ENCODE measurements at regions not wholly inside any gene's neighbourhood (a gene's known extent, or its start where the extent isn't known, plus 50 kb on each side); places are given as distances from the start of the nearest gene placed in this dataset.

- H3K9me3 ChIP-seq = peaks cover 0 to 5% (median under 1%) of the 10 kb centered on the region in 4 donors
- H3K4me1 ChIP-seq = no peaks in the 10 kb centered on the region
- no peaks in the 10 kb centered on the region for H3K36me3 ChIP-seq
- no peak overlapping the region for H3K4me3 ChIP-seq
- TF ChIP-seq CTCF (IDR thresholded peaks at IDR 0.05) = no peak
- TF ChIP-seq EP300 (IDR thresholded peaks at IDR 0.05) = no peak
- TF ChIP-seq POLR2AphosphoS5 (IDR thresholded peaks at IDR 0.05) = no peak
- TF ChIP-seq POLR2A (IDR thresholded peaks at IDR 0.05) = no peak
- DNase-seq = no peak
- 84 to 95% (median 91%) methylated on average over 2 of the region's 2 CpGs for WGBS, 5 donors
- H3K27ac ChIP-seq = no peak overlapping the region
- intact Hi-C loops (cut with DNase I; ENCODE audit: low total_unique reads) = no loop called here
- H3K27me3 ChIP-seq = no peaks in the 10 kb centered on the region
Observed at GRCh38 chr20:52565614-52566013, 374.0 kb upstream of the ZFP64 start.

- DNase-seq = no peak
- TF ChIP-seq POLR2AphosphoS5 (IDR thresholded peaks at IDR 0.05) (no peak), POLR2A (IDR thresholded peaks at IDR 0.05) (no peak), EP300 (IDR thresholded peaks at IDR 0.05) (no peak), CTCF (IDR thresholded peaks at IDR 0.05) (no peak)
- no peaks in the 10 kb centered on the region for H3K27me3 ChIP-seq
- no peak overlapping the region for H3K4me3 ChIP-seq
- H3K36me3 ChIP-seq = no peaks in the 10 kb centered on the region
- intact Hi-C loops (cut with DNase I; ENCODE audit: low total_unique reads) = no loop called here
- 93 to 97% (median 96%) methylated on average over 4 of the region's 4 CpGs for WGBS, 5 donors
- H3K27ac ChIP-seq = no peak overlapping the region
- H3K9me3 ChIP-seq = peaks cover 0 to 15% (median 9%) of the 10 kb centered on the region in 4 donors
- H3K4me1 ChIP-seq = no peaks in the 10 kb centered on the region
Observed at GRCh38 chr20:52564594-52564993, 373.0 kb upstream of the ZFP64 start.

GRCh38 chr20:52552181-52552872 is 360.7 kb upstream of the ZFP64 start:
- H3K9me3 ChIP-seq = peaks cover 0 to 4% (median under 1%) of the 10 kb centered on the region in 4 donors
- TF ChIP-seq EP300 (IDR thresholded peaks at IDR 0.05) = no peak
- no peak for TF ChIP-seq CTCF (IDR thresholded peaks at IDR 0.05)
- no peak for TF ChIP-seq POLR2A (IDR thresholded peaks at IDR 0.05)
- no peak for TF ChIP-seq POLR2AphosphoS5 (IDR thresholded peaks at IDR 0.05)
- H3K4me1 ChIP-seq = no peaks in the 10 kb centered on the region
- H3K27me3 ChIP-seq = no peaks in the 10 kb centered on the region
- H3K36me3 ChIP-seq = no peaks in the 10 kb centered on the region
- no peak overlapping the region for H3K27ac ChIP-seq
- no peak overlapping the region for H3K4me3 ChIP-seq
- intact Hi-C loops (cut with DNase I; ENCODE audit: low total_unique reads) = loop anchor here (10.0 kb wide), 1 partner anchor 62 kb away; no protein-coding TSS in a partner anchor
- no peak for DNase-seq
- WGBS, 5 donors = 65 to 76% (median 68%) methylated on average over 12 of the region's 12 CpGs

GRCh38 chr20:52542131-52542530 is 350.6 kb upstream of the ZFP64 start:
- DNase-seq = no peak
- intact Hi-C loops (cut with DNase I; ENCODE audit: low total_unique reads) = no loop called here
- Histone ChIP-seq H3K9me3 (peaks cover 0 to 6% (median 0%) of the 10 kb centered on the region in 4 donors), H3K4me3 (no peak overlapping the region), H3K27ac (no peak overlapping the region), H3K27me3 (no peaks in the 10 kb centered on the region), H3K36me3 (no peaks in the 10 kb centered on the region), H3K4me1 (no peaks in the 10 kb centered on the region)
- 65 to 80% (median 72%) methylated on average over 4 of the region's 4 CpGs for WGBS, 5 donors
- TF ChIP-seq EP300 (IDR thresholded peaks at IDR 0.05) (no peak), POLR2AphosphoS5 (IDR thresholded peaks at IDR 0.05) (no peak), CTCF (IDR thresholded peaks at IDR 0.05) (no peak)
